ENCODE measurements at regions not wholly inside any gene's neighbourhood (a gene's known extent, or its start where the extent isn't known, plus 50 kb on each side); places are given as distances from the start of the nearest gene placed in this dataset.

- no peaks in the 10 kb centered on the region for H3K36me3 ChIP-seq (ENCODE audit: control insufficient read depth, insufficient read depth, low read length)
- H3K79me2 ChIP-seq (ENCODE audit: control insufficient read depth, insufficient read depth, low read length) = no peaks in the 10 kb centered on the region
- H3K27me3 ChIP-seq (ENCODE audit: control insufficient read depth in 2 of 2, insufficient read depth in 2 of 2, low read length in 2 of 2) = no peaks in the 10 kb centered on the region
- H3K4me1 ChIP-seq (replicated peaks in 1 of 2; ENCODE audit: control insufficient read depth in 2 of 2, insufficient read depth in 2 of 2, low read length in 2 of 2) = no peaks in the 10 kb centered on the region
- ChIA-PET CTCF (ENCODE audit: low intra/inter-chr PET ratio) (no interaction called here), POLR2A (interaction anchor here (0.7 kb wide), 1 partner anchor 192 kb away, joined by 3 read pairs; no protein-coding TSS in a partner anchor)
- no peak for ATAC-seq
- no peak overlapping the region for H3K4me2 ChIP-seq (ENCODE audit: insufficient read depth, low read length)
- DNase-seq (ENCODE audit: extremely low read depth in 1 of 4, low spot score in 3 of 4) = no peak
- no peak overlapping the region for H2AFZ ChIP-seq (ENCODE audit: low read depth, low read length)
- TF ChIP-seq ZNF76 (CRISPR knock-in tag; IDR thresholded peaks at IDR 0.05; ENCODE audit: borderline replicate concordance) (no peak), TRIM28 (IDR thresholded peaks at IDR 0.05) (no peak), ZNF347 (CRISPR knock-in tag; IDR thresholded peaks at IDR 0.05; ENCODE audit: low read depth) (no peak), SMARCA4 (IDR thresholded peaks at IDR 0.05) (no peak), NR2C1 (IDR thresholded peaks at IDR 0.05) (no peak), NR2C1 (tag; IDR thresholded peaks at IDR 0.05) (no peak), KDM2B (CRISPR knock-in tag; IDR thresholded peaks at IDR 0.05) (no peak), NR3C1 (CRISPR knock-in tag; IDR thresholded peaks at IDR 0.05) (no peak), ZNF408 (CRISPR knock-in tag; IDR thresholded peaks at IDR 0.05; ENCODE audit: low read depth) (no peak), ZNF449 (CRISPR knock-in tag; IDR thresholded peaks at IDR 0.05) (no peak), FOXO4 (CRISPR knock-in tag; IDR thresholded peaks at IDR 0.05) (no peak), ARID2 (IDR thresholded peaks at IDR 0.05) (no peak), POLR2H (tag; IDR thresholded peaks at IDR 0.05; ENCODE audit: low read depth) (no peak), MIER1 (IDR thresholded peaks at IDR 0.05; ENCODE audit: low read depth) (no peak), ELF2 (CRISPR knock-in tag; IDR thresholded peaks at IDR 0.05) (no peak), SNAPC5 (CRISPR knock-in tag; IDR thresholded peaks at IDR 0.05) (no peak), BMI1 (IDR thresholded peaks at IDR 0.05; ENCODE audit: low read length) (no peak), ZNF778 (CRISPR knock-in tag; IDR thresholded peaks at IDR 0.05) (no peak), ZNF668 (CRISPR knock-in tag; IDR thresholded peaks at IDR 0.05) (no peak)
- TF ChIP-seq, protein P1, sequence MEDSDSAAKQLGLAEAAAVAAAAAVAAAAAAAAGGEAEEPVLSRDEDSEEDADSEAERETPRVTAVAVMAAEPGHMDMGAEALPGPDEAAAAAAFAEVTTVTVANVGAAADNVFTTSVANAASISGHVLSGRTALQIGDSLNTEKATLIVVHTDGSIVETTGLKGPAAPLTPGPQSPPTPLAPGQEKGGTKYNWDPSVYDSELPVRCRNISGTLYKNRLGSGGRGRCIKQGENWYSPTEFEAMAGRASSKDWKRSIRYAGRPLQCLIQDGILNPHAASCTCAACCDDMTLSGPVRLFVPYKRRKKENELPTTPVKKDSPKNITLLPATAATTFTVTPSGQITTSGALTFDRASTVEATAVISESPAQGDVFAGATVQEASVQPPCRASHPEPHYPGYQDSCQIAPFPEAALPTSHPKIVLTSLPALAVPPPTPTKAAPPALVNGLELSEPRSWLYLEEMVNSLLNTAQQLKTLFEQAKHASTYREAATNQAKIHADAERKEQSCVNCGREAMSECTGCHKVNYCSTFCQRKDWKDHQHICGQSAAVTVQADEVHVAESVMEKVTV (CRISPR knock-in tag; IDR thresholded peaks at IDR 0.05) = no peak
- TF ChIP-seq, protein P2, sequence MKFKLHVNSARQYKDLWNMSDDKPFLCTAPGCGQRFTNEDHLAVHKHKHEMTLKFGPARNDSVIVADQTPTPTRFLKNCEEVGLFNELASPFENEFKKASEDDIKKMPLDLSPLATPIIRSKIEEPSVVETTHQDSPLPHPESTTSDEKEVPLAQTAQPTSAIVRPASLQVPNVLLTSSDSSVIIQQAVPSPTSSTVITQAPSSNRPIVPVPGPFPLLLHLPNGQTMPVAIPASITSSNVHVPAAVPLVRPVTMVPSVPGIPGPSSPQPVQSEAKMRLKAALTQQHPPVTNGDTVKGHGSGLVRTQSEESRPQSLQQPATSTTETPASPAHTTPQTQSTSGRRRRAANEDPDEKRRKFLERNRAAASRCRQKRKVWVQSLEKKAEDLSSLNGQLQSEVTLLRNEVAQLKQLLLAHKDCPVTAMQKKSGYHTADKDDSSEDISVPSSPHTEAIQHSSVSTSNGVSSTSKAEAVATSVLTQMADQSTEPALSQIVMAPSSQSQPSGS (CRISPR knock-in tag; IDR thresholded peaks at IDR 0.05) = no peak
- no peak overlapping the region for H3K9ac ChIP-seq (ENCODE audit: insufficient read depth in 1 of 2, low read depth in 2 of 2, low read length in 2 of 2)
- H4K20me1 ChIP-seq (replicated peaks; ENCODE audit: control insufficient read depth, insufficient read depth, low read length) = no peaks in the 10 kb centered on the region
- H3K9me1 ChIP-seq (ENCODE audit: control insufficient read depth, insufficient read depth, low read length) = no peaks in the 10 kb centered on the region
- intact Hi-C loops (cut with micrococcal nuclease) = no loop called here
- no peaks in the 10 kb centered on the region for H3K9me3 ChIP-seq (replicated peaks; ENCODE audit: control insufficient read depth, insufficient read depth, low read depth, low read length)
- BruUV-seq (replicated peaks) = no TSS peak
- in situ Hi-C loops (cut with MboI) = no loop called here
- FAIRE-seq = no peak
- 0% methylated on average over 1 of the region's 1 CpG for WGBS (ENCODE audit: insufficient coverage, low coverage, missing lambda C conversion rate)
- H3K27ac ChIP-seq (ENCODE audit: extremely low read depth, low read depth, low read length) = no peak overlapping the region
- no peak overlapping the region for H3K4me3 ChIP-seq
Measured at GRCh38 chr2:18664421-18664820, 75.1 kb upstream of the NT5C1B start.
